ENCODE measurements at regions not wholly inside any gene's neighbourhood (a gene's known extent, or its start where the extent isn't known, plus 50 kb on each side); places are given as distances from the start of the nearest gene placed in this dataset.

- TF ChIP-seq CTCF (IDR thresholded peaks at IDR 0.05) (no peak), EZH2 (IDR thresholded peaks at IDR 0.05) (no peak)
These were observed 629.1 kb downstream of the ACTR3B start for GRCh38 chr7:153388611-153389010.

Measured in neural progenitor cell (in vitro differentiated cells).